ENCODE measurements at regions not wholly inside any gene's neighbourhood (a gene's known extent, or its start where the extent isn't known, plus 50 kb on each side); places are given as distances from the start of the nearest gene placed in this dataset.

GRCh38 chr2:5791371-5791770, 99.2 kb downstream of the SOX11 start:
- TF ChIP-seq EZH2 (IDR thresholded peaks at IDR 0.05): no peak
- TF ChIP-seq, protein P1, sequence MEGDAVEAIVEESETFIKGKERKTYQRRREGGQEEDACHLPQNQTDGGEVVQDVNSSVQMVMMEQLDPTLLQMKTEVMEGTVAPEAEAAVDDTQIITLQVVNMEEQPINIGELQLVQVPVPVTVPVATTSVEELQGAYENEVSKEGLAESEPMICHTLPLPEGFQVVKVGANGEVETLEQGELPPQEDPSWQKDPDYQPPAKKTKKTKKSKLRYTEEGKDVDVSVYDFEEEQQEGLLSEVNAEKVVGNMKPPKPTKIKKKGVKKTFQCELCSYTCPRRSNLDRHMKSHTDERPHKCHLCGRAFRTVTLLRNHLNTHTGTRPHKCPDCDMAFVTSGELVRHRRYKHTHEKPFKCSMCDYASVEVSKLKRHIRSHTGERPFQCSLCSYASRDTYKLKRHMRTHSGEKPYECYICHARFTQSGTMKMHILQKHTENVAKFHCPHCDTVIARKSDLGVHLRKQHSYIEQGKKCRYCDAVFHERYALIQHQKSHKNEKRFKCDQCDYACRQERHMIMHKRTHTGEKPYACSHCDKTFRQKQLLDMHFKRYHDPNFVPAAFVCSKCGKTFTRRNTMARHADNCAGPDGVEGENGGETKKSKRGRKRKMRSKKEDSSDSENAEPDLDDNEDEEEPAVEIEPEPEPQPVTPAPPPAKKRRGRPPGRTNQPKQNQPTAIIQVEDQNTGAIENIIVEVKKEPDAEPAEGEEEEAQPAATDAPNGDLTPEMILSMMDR (IDR thresholded peaks at IDR 0.05): no peak
- no peak for TF ChIP-seq EZH2phosphoT487 (IDR thresholded peaks at IDR 0.05)

All from neural progenitor cell (in vitro differentiated cells).